Kidney (tissue), 13 donors: ENCODE measurements at regions not wholly inside any gene's neighbourhood (a gene's known extent, or its start where the extent isn't known, plus 50 kb on each side); places are given as distances from the start of the nearest gene placed in this dataset.

ENCODE experiments used
- DNase-seq, 5 donors: peaks; one replicate each; pipeline ENCODE4 v3.0.0-alpha.2; 2013 to 2020
- FAIRE-seq: peaks from 2 replicates; lab custom pipeline; 2012; peaks lifted over from hg19 to GRCh38; lab: Jason Lieb, UNC
- H3K27ac ChIP-seq, 2 donors: one replicate each; pipeline ENCODE4 v1.7.0; 2013; ENCODE audit warnings: low read depth in 2 of 2, low read length in 2 of 2, inconsistent platforms in 1 of 2
- H3K27me3 ChIP-seq: one replicate; pipeline ENCODE4 v1.7.1; 2013; ENCODE audit warnings: low read length, inconsistent platforms; ENCODE audit not compliant: control insufficient read depth, insufficient read depth
- H3K36me3 ChIP-seq, 3 donors: one replicate each; pipeline versions ENCODE4 v1.7.0 to v1.7.1; 2013; ENCODE audit warnings: low read length in 3 of 3, control low read depth in 1 of 3, inconsistent platforms in 1 of 3; ENCODE audit not compliant: insufficient read depth in 3 of 3, control insufficient read depth in 2 of 3
- H3K4me1 ChIP-seq, 3 donors: one replicate each; pipeline versions ENCODE4 v1.7.0 to v1.7.1; 2013; ENCODE audit warnings: low read length in 3 of 3, inconsistent platforms in 1 of 3, low read depth in 1 of 3; ENCODE audit not compliant: control insufficient read depth in 2 of 3, insufficient read depth in 2 of 3
- H3K4me3 ChIP-seq, 3 donors: one replicate each; pipeline versions ENCODE4 v1.7.0 to v1.8.1; 2013; ENCODE audit warnings: low read length in 3 of 3, control low read depth in 1 of 3, inconsistent platforms in 1 of 3
- H3K9ac ChIP-seq, 3 donors: one replicate each; pipeline versions ENCODE4 v1.7.0 to v1.7.1; 2013; ENCODE audit warnings: low read length in 3 of 3, control low read depth in 1 of 3, inconsistent platforms in 1 of 3
- H3K9me3 ChIP-seq, 3 donors: one replicate each; pipeline versions ENCODE4 v1.7.0 to v1.7.1; 2013; ENCODE audit warnings: low read length in 3 of 3, control low read depth in 1 of 3, inconsistent platforms in 1 of 3; ENCODE audit not compliant: control insufficient read depth in 2 of 3, insufficient read depth in 1 of 3
- CTCF ChIP-seq: IDR thresholded peaks from 3 replicates; pipeline ENCODE4 v1.5.1; 2012; ENCODE audit warnings: mild to moderate bottlenecking, moderate library complexity, borderline replicate concordance; ENCODE audit not compliant: insufficient read depth; ENCODE audit errors: extremely low read depth
- intact Hi-C: fragments of 100-400 bp; cut with DNase I; formaldehyde crosslinking; loops from one replicate; pipeline ENCODE4 v1.11.1; 2022
- donor health status: control.
- donor health status: control.
- donor health status: control.
- donor health status: control.
- donor health status: control.
- donor health status: DM: yes; HTN: yes; CAD: no.
- donor health status: Normal renal cell carcinoma (clear cell type).

GRCh38 chr5:17696627-17697026, 62.4 kb downstream of the TAF11L14 start:
- DNase-seq (no peak), FAIRE-seq (no peak)
- Histone ChIP-seq H3K9me3 (peaks cover 0 to 3% (median 0%) of the 10 kb centered on the region in 3 donors), H3K4me3 (no peak overlapping the region), H3K9ac (no peak overlapping the region), H3K27me3 (no peaks in the 10 kb centered on the region), H3K36me3 (no peaks in the 10 kb centered on the region), H3K4me1 (no peaks in the 10 kb centered on the region), H3K27ac (no peak overlapping the region)
- no peak for TF ChIP-seq CTCF
- intact Hi-C loops: no loop called here

DNA sequence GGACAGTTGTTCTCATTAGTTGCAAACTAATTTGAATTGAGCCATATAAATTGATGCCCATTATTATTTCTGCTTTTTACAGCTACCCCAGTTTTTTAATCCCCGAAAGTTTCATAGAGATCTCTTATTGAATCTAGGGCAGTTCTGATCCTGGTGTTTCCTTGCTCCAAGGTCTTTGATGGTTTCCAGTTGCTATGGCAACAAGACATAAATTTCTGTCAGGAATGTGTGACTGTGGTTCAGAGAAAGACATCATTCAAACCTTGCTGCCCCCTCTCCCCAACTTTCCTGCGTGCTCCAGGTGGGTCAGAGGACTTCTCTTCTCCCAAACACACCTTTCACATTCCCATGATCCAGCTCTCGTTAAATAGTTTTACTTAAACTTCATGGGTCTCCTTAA, 63.4 kb downstream of the TAF11L14 start:
- no peak overlapping the region for H3K4me3 ChIP-seq
- FAIRE-seq (no peak), DNase-seq (no peak)
- intact Hi-C loops: no loop called here
- H3K4me1 ChIP-seq: no peaks in the 10 kb centered on the region
- no peak overlapping the region for H3K9ac ChIP-seq
- no peaks in the 10 kb centered on the region for H3K36me3 ChIP-seq
- H3K27me3 ChIP-seq: no peaks in the 10 kb centered on the region
- peaks cover 0 to 3% (median 0%) of the 10 kb centered on the region in 3 donors for H3K9me3 ChIP-seq
- TF ChIP-seq CTCF: no peak
- H3K27ac ChIP-seq: no peak overlapping the region

- no peak overlapping the region for H3K4me3 ChIP-seq
- no peak for FAIRE-seq
These were observed 74.9 kb downstream of the TAF11L14 start for GRCh38 chr5:17709011-17709710.

More at GRCh38 chr5:17709011-17709710, 74.9 kb downstream of the TAF11L14 start:
- H3K36me3 ChIP-seq: no peaks in the 10 kb centered on the region
- H3K9me3 ChIP-seq: peaks cover 0 to 1% (median 0%) of the 10 kb centered on the region in 3 donors
- no peak for DNase-seq
- intact Hi-C loops: no loop called here
- H3K27me3 ChIP-seq: no peaks in the 10 kb centered on the region
- TF ChIP-seq CTCF: no peak
- no peak overlapping the region for H3K9ac ChIP-seq
- H3K27ac ChIP-seq: no peak overlapping the region
- no peaks in the 10 kb centered on the region for H3K4me1 ChIP-seq
